Endodermal cell (in vitro differentiated cells): ENCODE measurements at regions not wholly inside any gene's neighbourhood (a gene's known extent, or its start where the extent isn't known, plus 50 kb on each side); places are given as distances from the start of the nearest gene placed in this dataset.

Experiments used
- DNase-seq: peaks from one replicate; pipeline ENCODE4 v3.0.0-alpha.2; 2017
- H3K27ac ChIP-seq: 2 replicates; pipeline ENCODE4 v1.5.1; 2013; ENCODE audit warnings: mild to moderate bottlenecking, low read depth, low read length, moderate library complexity
- H3K27me3 ChIP-seq: 2 replicates; pipeline ENCODE4 v1.6.1; 2013; ENCODE audit warnings: mild to moderate bottlenecking, low read length, moderate library complexity; ENCODE audit not compliant: insufficient read depth, control insufficient read depth, poor library complexity, severe bottlenecking
- H3K36me3 ChIP-seq: 2 replicates; pipeline ENCODE4 v1.7.0; 2013; ENCODE audit warnings: mild to moderate bottlenecking, low read length, moderate library complexity; ENCODE audit not compliant: control insufficient read depth, insufficient read depth
- H3K4me1 ChIP-seq: one replicate; pipeline ENCODE4 v1.7.0; 2013; ENCODE audit warnings: low read length; ENCODE audit not compliant: control insufficient read depth, insufficient read depth
- H3K4me3 ChIP-seq: 2 replicates; pipeline ENCODE4 v1.5.1; 2013; ENCODE audit warnings: mild to moderate bottlenecking, low read length, moderate library complexity
- H3K9ac ChIP-seq: 2 replicates; pipeline ENCODE4 v1.6.1; 2013; ENCODE audit warnings: mild to moderate bottlenecking, low read length, moderate library complexity; ENCODE audit not compliant: poor library complexity, severe bottlenecking; ENCODE audit errors: extremely low read depth
- H3K9me3 ChIP-seq: 2 replicates; pipeline ENCODE4 v1.6.1; 2013; ENCODE audit warnings: mild to moderate bottlenecking, low read length, moderate library complexity; ENCODE audit not compliant: control insufficient read depth
- H3K27ac Mint-ChIP-seq: 2 replicates; pipeline ENCODE4 v1.8.0; 2020; ENCODE audit warnings: mixed read lengths
- H3K27me3 Mint-ChIP-seq: 2 replicates; pipeline ENCODE4 v1.8.0; 2021; ENCODE audit warnings: mild to moderate bottlenecking, mixed read lengths; ENCODE audit not compliant: insufficient read depth
- H3K36me3 Mint-ChIP-seq: 2 replicates; pipeline ENCODE4 v1.8.0; 2020; ENCODE audit warnings: low read depth, mixed read lengths
- H3K4me1 Mint-ChIP-seq: 2 replicates; pipeline ENCODE4 v1.8.0; 2020; ENCODE audit warnings: mixed read lengths
- H3K4me3 Mint-ChIP-seq: 2 replicates; pipeline ENCODE4 v1.8.0; 2020; ENCODE audit warnings: mild to moderate bottlenecking, moderate library complexity, mixed read lengths
- H3K9me3 Mint-ChIP-seq: 2 replicates; pipeline ENCODE4 v1.8.0; 2020; ENCODE audit warnings: mild to moderate bottlenecking, mixed read lengths
- CTCF ChIP-seq: fragments of 200-600 bp; sonication (generic); conservative IDR thresholded peaks from 2 replicates; pipeline ENCODE4 v1.5.0; 2021; ENCODE audit warnings: antibody characterized with exemption, mild to moderate bottlenecking
- WGBS, 2 experiments: methylation state at CpG; one replicate each; pipeline versions ENCODE4 v1.1.5 to v1.1.7; 2013; ENCODE audit warnings: missing lambda C conversion rate in 2 of 2, mixed read lengths in 1 of 2; ENCODE audit not compliant: insufficient coverage in 1 of 2, insufficient read length in 1 of 2; 5-methylcytosine and 5-hydroxymethylcytosine counted together

GRCh38 chr21:16262091-16262490 is 532.3 kb downstream of the USP25 start:
- Mint-ChIP-seq H3K27ac (no peak overlapping the region), H3K4me3 (no peak overlapping the region), H3K36me3 (no peaks in the 10 kb centered on the region), H3K9me3 (no peaks in the 10 kb centered on the region), H3K4me1 (peaks cover 20% of the 10 kb centered on the region), H3K27me3 (no peaks in the 10 kb centered on the region)
- no peaks in the 10 kb centered on the region for H3K9me3 ChIP-seq
- no peaks in the 10 kb centered on the region for H3K27me3 ChIP-seq
- TF ChIP-seq CTCF = no peak
- H3K4me1 ChIP-seq = peaks cover 10% of the 10 kb centered on the region
- H3K36me3 ChIP-seq = no peaks in the 10 kb centered on the region
- no peak for DNase-seq
- H3K27ac ChIP-seq = no peak overlapping the region
- H3K9ac ChIP-seq = no peak overlapping the region
- no peak overlapping the region for H3K4me3 ChIP-seq

- H3K9me3 ChIP-seq = no peaks in the 10 kb centered on the region
- no peak overlapping the region for H3K27ac Mint-ChIP-seq
- H3K36me3 Mint-ChIP-seq = no peaks in the 10 kb centered on the region
- H3K4me1 ChIP-seq = peaks cover 3% of the 10 kb centered on the region
- H3K9ac ChIP-seq = no peak overlapping the region
- H3K4me1 Mint-ChIP-seq = peaks cover 1% of the 10 kb centered on the region
- DNase-seq = no peak
- no peaks in the 10 kb centered on the region for H3K36me3 ChIP-seq
- H3K27me3 ChIP-seq = no peaks in the 10 kb centered on the region
- H3K4me3 Mint-ChIP-seq = no peak overlapping the region
- H3K27me3 Mint-ChIP-seq = no peaks in the 10 kb centered on the region
- H3K27ac ChIP-seq = no peak overlapping the region
- H3K9me3 Mint-ChIP-seq = no peaks in the 10 kb centered on the region
- 98% methylated on average over 4 of the region's 4 CpGs; no CpG with 5 or more reads in 1 of the 2 experiments for WGBS, 2 experiments
- no peak overlapping the region for H3K4me3 ChIP-seq
- TF ChIP-seq CTCF = no peak
Measured at GRCh38 chr21:16264319-16264718, 534.5 kb downstream of the USP25 start.

GRCh38 chr21:16269476-16269875 is 539.7 kb downstream of the USP25 start:
- Histone ChIP-seq H3K36me3 (no peaks in the 10 kb centered on the region), H3K27me3 (no peaks in the 10 kb centered on the region), H3K9me3 (no peaks in the 10 kb centered on the region), H3K4me1 (no peaks in the 10 kb centered on the region), H3K9ac (no peak overlapping the region), H3K4me3 (no peak overlapping the region), H3K27ac (no peak overlapping the region)
- no peaks in the 10 kb centered on the region for H3K9me3 Mint-ChIP-seq
- TF ChIP-seq CTCF = no peak
- H3K27ac Mint-ChIP-seq = no peak overlapping the region
- no peak overlapping the region for H3K4me3 Mint-ChIP-seq
- no peaks in the 10 kb centered on the region for H3K4me1 Mint-ChIP-seq
- no peaks in the 10 kb centered on the region for H3K27me3 Mint-ChIP-seq
- H3K36me3 Mint-ChIP-seq = no peaks in the 10 kb centered on the region
- no peak for DNase-seq
- 70% methylated on average over 1 of the region's 1 CpG; no CpG with 5 or more reads in 1 of the 2 experiments for WGBS, 2 experiments
